Uterus (tissue), 2 donors: ENCODE measurements at regions not wholly inside any gene's neighbourhood (a gene's known extent, or its start where the extent isn't known, plus 50 kb on each side); places are given as distances from the start of the nearest gene placed in this dataset.
"Not testable (repeated sequence)": the region's sequence is repeated elsewhere in the genome, so short reads cannot be mapped to it uniquely, and the experiment has no call there.

Source experiments
- CTCF ChIP-seq, 4 experiments: fragments of 200-600 bp in 2 of 4; fragments of 450-650 bp in 2 of 4; sonication (generic) in 2 of 4; IDR thresholded peaks; one replicate each; pipeline ENCODE4 v1.5.1; 2016 to 2019; ENCODE audit warnings: antibody characterized with exemption in 4 of 4, mild to moderate bottlenecking in 2 of 4, moderate library complexity in 1 of 4
- POLR2A ChIP-seq, 2 donors: fragments of 450-650 bp; IDR thresholded peaks; one replicate each; pipeline ENCODE4 v1.6.1; 2016; ENCODE audit warnings: antibody characterized with exemption in 2 of 2, mild to moderate bottlenecking in 1 of 2, moderate library complexity in 1 of 2

- TF ChIP-seq CTCF, POLR2A (IDR thresholded peaks at IDR 0.05): not testable (repeated sequence)
Observed at GRCh38 chr22:48059521-48059920, 1297.1 kb downstream of the TBC1D22A start.
